Fibroblast of gingiva (primary cell): ENCODE measurements at regions not wholly inside any gene's neighbourhood (a gene's known extent, or its start where the extent isn't known, plus 50 kb on each side); places are given as distances from the start of the nearest gene placed in this dataset.

Source experiments
- DNase-seq: peaks from one replicate; pipeline ENCODE4 v3.0.0-alpha.2; 2011; ENCODE audit warnings: low read depth

- DNase-seq = no peak
These were observed 56.1 kb downstream of the RMI2 start for GRCh38 chr16:11401161-11402050.

- no peak for DNase-seq
These were observed 56.9 kb downstream of the RMI2 start for GRCh38 chr16:11402051-11402744.

GRCh38 chr16:11402745-11403533 lies 57.7 kb downstream of the RMI2 start:
- DNase-seq = no peak

GRCh38 chr16:11403534-11403795 lies 58.2 kb downstream of the RMI2 start:
- no peak for DNase-seq

GRCh38 chr16:11403920-11404319 lies 58.7 kb downstream of the RMI2 start:
- DNase-seq = no peak

- no peak for DNase-seq
These were observed 59.3 kb downstream of the RMI2 start for GRCh38 chr16:11404603-11405002.

GRCh38 chr16:11405331-11406176 lies 60.3 kb downstream of the RMI2 start:
- no peak for DNase-seq

- DNase-seq = no peak
These were observed 60.9 kb downstream of the RMI2 start for GRCh38 chr16:11406177-11406560.

GRCh38 chr16:11407047-11407982 lies 62.1 kb downstream of the RMI2 start:
- peak; percentile 67 for DNase-seq

- DNase-seq = no peak
These were observed 63.0 kb downstream of the RMI2 start for GRCh38 chr16:11408216-11408615.

GRCh38 chr16:11409398-11409797 lies 64.1 kb downstream of the RMI2 start:
- peak; percentile 55 for DNase-seq

GRCh38 chr16:11410376-11411058 lies 65.3 kb downstream of the RMI2 start:
- DNase-seq = peak; percentile 83

GRCh38 chr16:11411059-11411550 lies 65.8 kb downstream of the RMI2 start:
- DNase-seq = no peak

- DNase-seq = no peak
These were observed 67.1 kb downstream of the RMI2 start for GRCh38 chr16:11412175-11412904.

GRCh38 chr16:11412965-11413887 lies 68.0 kb downstream of the RMI2 start:
- DNase-seq = no peak

GRCh38 chr16:11413907-11414595 lies 68.8 kb downstream of the RMI2 start:
- DNase-seq = no peak
